Fibroblast of mammary gland (primary cell): ENCODE measurements at regions not wholly inside any gene's neighbourhood (a gene's known extent, or its start where the extent isn't known, plus 50 kb on each side); places are given as distances from the start of the nearest gene placed in this dataset.
A peak's percentile ranks its signal among the peaks of the same experiment; 100 is the strongest.

Experiments
- DNase-seq: peaks from one replicate; pipeline ENCODE4 v3.0.0-alpha.2; 2010; ENCODE audit warnings: low read depth
- H3K4me3 ChIP-seq: 2 replicates; pipeline ENCODE4 v1.5.1; 2011; ENCODE audit warnings: low read depth, mild to moderate bottlenecking, low read length, moderate library complexity; ENCODE audit not compliant: control insufficient read depth
- CTCF ChIP-seq: conservative IDR thresholded peaks from 2 replicates; pipeline ENCODE4 v1.5.1; 2011; ENCODE audit warnings: low read depth, low read length, inconsistent platforms; ENCODE audit not compliant: control insufficient read depth, insufficient read depth

- no peak overlapping the region for H3K4me3 ChIP-seq
- no peak for TF ChIP-seq CTCF
- no peak for DNase-seq
Measured at GRCh38 chr5:173800340-173800739, 87.8 kb upstream of the CPEB4 start.

GRCh38 chr5:173801006-173801405, 87.1 kb upstream of the CPEB4 start:
- no peak for TF ChIP-seq CTCF
- H3K4me3 ChIP-seq, result no peak overlapping the region

GRCh38 chr5:173802670-173803165, 85.4 kb upstream of the CPEB4 start:
- peak; percentile 61 for DNase-seq
- no peak for TF ChIP-seq CTCF
- H3K4me3 ChIP-seq, result no peak overlapping the region

More at GRCh38 chr5:173801006-173801405, 87.1 kb upstream of the CPEB4 start:
- no peak for DNase-seq

- H3K4me3 ChIP-seq, result no peak overlapping the region
- no peak for DNase-seq
- no peak for TF ChIP-seq CTCF
Measured at GRCh38 chr5:173804579-173804978, 83.6 kb upstream of the CPEB4 start.

GRCh38 chr5:173806270-173807035, 81.7 kb upstream of the CPEB4 start:
- no peak for TF ChIP-seq CTCF
- H3K4me3 ChIP-seq, result no peak overlapping the region
- no peak for DNase-seq

- no peak overlapping the region for H3K4me3 ChIP-seq
- no peak for TF ChIP-seq CTCF
- no peak for DNase-seq
Measured at GRCh38 chr5:173807181-173807655, 80.9 kb upstream of the CPEB4 start.
